ENCODE measurements at regions not wholly inside any gene's neighbourhood (a gene's known extent, or its start where the extent isn't known, plus 50 kb on each side); places are given as distances from the start of the nearest gene placed in this dataset.
"Not testable (repeated sequence)": the region's sequence is repeated elsewhere in the genome, so short reads cannot be mapped to it uniquely, and the experiment has no call there.

- no peak for DNase-seq
These were observed 158.7 kb upstream of the LRIG3 start for GRCh38 chr12:59079002-59079401.

- no peak for DNase-seq
These were observed 157.5 kb upstream of the LRIG3 start for GRCh38 chr12:59077575-59078426.

GRCh38 chr12:59077153-59077552 lies 156.8 kb upstream of the LRIG3 start:
- DNase-seq = no peak

- DNase-seq = peak; percentile 33
These were observed 156.3 kb upstream of the LRIG3 start for GRCh38 chr12:59076622-59077021.

GRCh38 chr12:59075968-59076490 lies 155.7 kb upstream of the LRIG3 start:
- DNase-seq = no peak

- no peak for DNase-seq
These were observed 154.8 kb upstream of the LRIG3 start for GRCh38 chr12:59075141-59075540.

GRCh38 chr12:59070322-59070933 lies 150.1 kb upstream of the LRIG3 start:
- DNase-seq = no peak

- no peak for DNase-seq
These were observed 149.2 kb upstream of the LRIG3 start for GRCh38 chr12:59069516-59069915.

- no peak for DNase-seq
These were observed 148.1 kb upstream of the LRIG3 start for GRCh38 chr12:59068436-59068835.

GRCh38 chr12:59067083-59067482 lies 146.8 kb upstream of the LRIG3 start:
- peak; percentile 10 for DNase-seq

GRCh38 chr12:59066445-59066844 lies 146.1 kb upstream of the LRIG3 start:
- DNase-seq = no peak

GRCh38 chr12:59059088-59059935 lies 139.0 kb upstream of the LRIG3 start:
- no peak for DNase-seq

- no peak for DNase-seq
These were observed 136.7 kb upstream of the LRIG3 start for GRCh38 chr12:59056966-59057365.

GRCh38 chr12:59055204-59055860 lies 135.0 kb upstream of the LRIG3 start:
- no peak for DNase-seq

- not testable (repeated sequence) for DNase-seq
These were observed 133.1 kb upstream of the LRIG3 start for GRCh38 chr12:59053266-59053899.

- DNase-seq = no peak
These were observed 126.6 kb upstream of the LRIG3 start for GRCh38 chr12:59046763-59047534.

- no peak for DNase-seq
These were observed 124.5 kb upstream of the LRIG3 start for GRCh38 chr12:59044791-59045190.

- no peak for DNase-seq
These were observed 121.2 kb upstream of the LRIG3 start for GRCh38 chr12:59041241-59042121.

- no peak for DNase-seq
These were observed 120.4 kb upstream of the LRIG3 start for GRCh38 chr12:59040656-59041055.

- no peak for DNase-seq
These were observed 119.7 kb upstream of the LRIG3 start for GRCh38 chr12:59040043-59040442.
